ENCODE measurements at regions not wholly inside any gene's neighbourhood (a gene's known extent, or its start where the extent isn't known, plus 50 kb on each side); places are given as distances from the start of the nearest gene placed in this dataset.

DNA sequence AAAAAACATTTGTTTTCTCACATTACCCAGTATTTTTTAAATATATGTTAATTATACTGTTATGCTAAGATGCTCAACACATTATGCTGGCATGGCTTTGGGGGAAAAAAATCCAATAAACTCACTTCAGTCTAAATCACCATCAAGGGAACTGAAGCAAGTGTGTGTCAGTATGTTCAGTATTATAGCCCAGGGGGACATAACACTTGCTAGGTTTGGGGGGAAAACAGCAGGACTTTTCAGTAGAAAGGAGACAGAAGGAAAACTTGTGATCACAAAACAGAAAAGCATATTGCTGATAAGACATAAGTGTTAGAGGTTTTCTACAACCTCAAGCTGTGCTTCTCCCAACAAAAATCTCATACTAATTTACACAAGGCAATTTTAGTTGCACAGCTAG is 1759.9 kb upstream of the PCDH20 start:
- DNase-seq, result no peak
- no peak for TF ChIP-seq POLR2A (IDR thresholded peaks at IDR 0.05)
- TF ChIP-seq, protein P1, sequence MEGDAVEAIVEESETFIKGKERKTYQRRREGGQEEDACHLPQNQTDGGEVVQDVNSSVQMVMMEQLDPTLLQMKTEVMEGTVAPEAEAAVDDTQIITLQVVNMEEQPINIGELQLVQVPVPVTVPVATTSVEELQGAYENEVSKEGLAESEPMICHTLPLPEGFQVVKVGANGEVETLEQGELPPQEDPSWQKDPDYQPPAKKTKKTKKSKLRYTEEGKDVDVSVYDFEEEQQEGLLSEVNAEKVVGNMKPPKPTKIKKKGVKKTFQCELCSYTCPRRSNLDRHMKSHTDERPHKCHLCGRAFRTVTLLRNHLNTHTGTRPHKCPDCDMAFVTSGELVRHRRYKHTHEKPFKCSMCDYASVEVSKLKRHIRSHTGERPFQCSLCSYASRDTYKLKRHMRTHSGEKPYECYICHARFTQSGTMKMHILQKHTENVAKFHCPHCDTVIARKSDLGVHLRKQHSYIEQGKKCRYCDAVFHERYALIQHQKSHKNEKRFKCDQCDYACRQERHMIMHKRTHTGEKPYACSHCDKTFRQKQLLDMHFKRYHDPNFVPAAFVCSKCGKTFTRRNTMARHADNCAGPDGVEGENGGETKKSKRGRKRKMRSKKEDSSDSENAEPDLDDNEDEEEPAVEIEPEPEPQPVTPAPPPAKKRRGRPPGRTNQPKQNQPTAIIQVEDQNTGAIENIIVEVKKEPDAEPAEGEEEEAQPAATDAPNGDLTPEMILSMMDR (IDR thresholded peaks at IDR 0.05), result no peak
- Histone ChIP-seq H3K4me3 (no peak overlapping the region), H3K27ac (no peak overlapping the region), H3K27me3 (no peaks in the 10 kb centered on the region), H3K9me3 (no peaks in the 10 kb centered on the region), H3K36me3 (no peaks in the 10 kb centered on the region), H3K4me1 (no peaks in the 10 kb centered on the region)
- intact Hi-C loops (cut with DNase I), result no loop called here

DNA sequence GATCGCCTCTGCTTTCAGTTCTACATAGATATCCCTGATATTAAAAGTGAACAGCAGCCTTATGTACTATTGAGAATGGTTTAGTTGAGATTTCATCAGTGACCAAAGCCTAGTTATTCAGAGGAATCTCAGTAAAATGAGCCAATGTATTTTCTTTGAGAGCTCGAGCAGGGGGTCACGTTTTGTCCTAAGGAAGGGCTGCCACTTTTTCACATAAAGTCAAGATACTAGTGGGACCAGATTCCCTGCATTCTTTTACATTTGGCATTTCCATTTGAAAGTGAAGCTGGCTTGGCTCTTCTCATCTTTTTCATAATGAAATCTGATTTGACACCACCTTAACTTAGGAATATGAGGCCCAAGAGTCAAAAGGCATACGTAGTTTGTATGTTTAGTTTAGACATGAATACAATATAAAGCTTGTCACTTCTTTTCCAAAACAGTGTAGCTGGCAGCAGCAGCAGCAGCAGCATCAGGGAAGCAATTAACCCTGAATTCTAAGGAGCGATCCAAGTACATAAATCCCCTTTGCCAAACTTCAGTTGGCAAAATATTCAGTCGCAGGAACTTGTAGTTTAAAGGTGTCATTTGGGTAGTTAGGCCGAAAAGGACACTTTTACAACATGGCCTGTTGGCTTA is 1752.2 kb upstream of the PCDH20 start:
- Histone ChIP-seq H3K4me1 (no peaks in the 10 kb centered on the region), H3K27ac (no peak overlapping the region), H3K27me3 (no peaks in the 10 kb centered on the region), H3K4me3 (no peak overlapping the region), H3K36me3 (no peaks in the 10 kb centered on the region), H3K9me3 (no peaks in the 10 kb centered on the region)
- TF ChIP-seq POLR2A (IDR thresholded peaks at IDR 0.05), result no peak
- TF ChIP-seq, protein P1 (IDR thresholded peaks at IDR 0.05), result no peak
- 47 to 48% methylated on average over 7 of the region's 7 CpGs for WGBS, 2 donors
- intact Hi-C loops (cut with DNase I), result no loop called here
- no peak for DNase-seq

DNA sequence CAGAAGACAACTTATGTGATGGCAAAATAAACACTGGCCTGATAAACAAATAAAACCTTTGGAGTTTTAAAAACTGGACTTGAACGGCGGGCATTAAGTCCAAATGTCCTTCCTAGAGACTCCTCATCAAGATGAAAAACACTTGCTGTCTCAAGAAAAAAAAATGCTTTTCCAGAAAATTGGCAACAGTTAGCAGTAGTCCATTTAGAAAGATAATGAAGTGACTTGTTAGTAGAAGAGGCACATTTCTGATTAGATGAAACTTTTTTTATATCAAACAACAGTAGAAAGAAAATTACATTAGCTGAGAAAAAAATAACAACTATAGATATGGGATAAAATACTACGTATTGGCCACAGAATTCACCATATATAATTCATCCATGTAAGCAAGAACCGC is 1750.7 kb upstream of the PCDH20 start:
- Histone ChIP-seq H3K27ac (no peak overlapping the region), H3K27me3 (no peaks in the 10 kb centered on the region), H3K9me3 (no peaks in the 10 kb centered on the region), H3K4me3 (no peak overlapping the region), H3K36me3 (no peaks in the 10 kb centered on the region), H3K4me1 (no peaks in the 10 kb centered on the region)
- 63 to 68% methylated on average over 4 of the region's 4 CpGs for WGBS, 2 donors
- intact Hi-C loops (cut with DNase I), result no loop called here
- TF ChIP-seq, protein P1 (IDR thresholded peaks at IDR 0.05), result no peak
- no peak for TF ChIP-seq POLR2A (IDR thresholded peaks at IDR 0.05)
- no peak for DNase-seq

DNA sequence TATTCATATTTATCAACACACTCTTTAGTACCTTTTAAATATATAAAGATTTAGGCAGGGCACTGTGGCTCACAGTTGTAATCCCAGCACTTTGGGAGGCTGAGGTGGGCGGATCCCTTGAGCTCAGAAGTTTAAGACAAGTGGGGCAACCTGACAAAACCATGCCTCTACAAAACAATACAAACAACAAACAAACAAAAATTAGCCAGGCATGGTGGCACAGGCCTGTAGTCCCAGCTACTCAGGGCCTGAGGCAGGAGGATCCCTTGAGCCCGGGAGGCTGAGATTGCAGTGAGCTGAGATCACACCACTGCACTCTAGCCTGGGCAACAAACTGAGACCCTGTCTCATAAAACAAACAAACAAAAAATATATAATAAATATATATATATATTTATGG is 1748.3 kb upstream of the PCDH20 start:
- Histone ChIP-seq H3K36me3 (no peaks in the 10 kb centered on the region), H3K27ac (no peak overlapping the region), H3K4me1 (no peaks in the 10 kb centered on the region), H3K9me3 (no peaks in the 10 kb centered on the region), H3K27me3 (no peaks in the 10 kb centered on the region), H3K4me3 (no peak overlapping the region)
- 74 to 79% methylated on average over 2 of the region's 2 CpGs for WGBS, 2 donors
- no peak for DNase-seq
- intact Hi-C loops (cut with DNase I), result no loop called here
- no peak for TF ChIP-seq POLR2A (IDR thresholded peaks at IDR 0.05)
- TF ChIP-seq, protein P1 (IDR thresholded peaks at IDR 0.05), result no peak

DNA sequence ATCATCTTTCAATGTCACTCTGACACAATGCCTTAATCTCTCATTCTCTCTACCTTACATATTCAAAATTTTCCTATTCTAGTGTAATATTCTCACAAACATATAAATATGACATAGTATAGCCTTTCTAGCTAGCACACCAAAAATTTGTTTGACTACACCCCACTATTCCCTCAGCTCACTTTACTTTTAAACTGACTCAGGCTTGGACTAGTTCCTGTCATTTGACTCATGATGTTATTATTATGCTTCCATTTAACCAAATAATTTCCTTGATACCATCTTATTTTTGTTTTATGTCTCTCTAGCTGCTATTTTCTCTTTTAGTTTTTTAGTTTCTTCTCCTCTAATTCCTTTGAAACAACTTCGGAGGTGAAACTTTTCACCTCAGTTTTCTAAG is 1745.6 kb upstream of the PCDH20 start:
- no peak overlapping the region for H3K4me3 ChIP-seq
- 81 to 82% methylated on average over 1 of the region's 1 CpG for WGBS, 2 donors
- no peak for DNase-seq
- no peaks in the 10 kb centered on the region for H3K4me1 ChIP-seq
- no peak overlapping the region for H3K27ac ChIP-seq
- H3K9me3 ChIP-seq, result no peaks in the 10 kb centered on the region
- H3K27me3 ChIP-seq, result no peaks in the 10 kb centered on the region
- intact Hi-C loops (cut with DNase I), result no loop called here
- H3K36me3 ChIP-seq, result no peaks in the 10 kb centered on the region
- TF ChIP-seq POLR2A (IDR thresholded peaks at IDR 0.05), result no peak
- TF ChIP-seq, protein P1 (IDR thresholded peaks at IDR 0.05), result no peak
